GM18861 (cell line): ENCODE measurements at regions not wholly inside any gene's neighbourhood (a gene's known extent, or its start where the extent isn't known, plus 50 kb on each side); places are given as distances from the start of the nearest gene placed in this dataset.

Experiments
- ATAC-seq: cut with Tn5 transposase; IDR thresholded peaks from one replicate; pipeline ENCODE4 v1.9.1; 2021; ENCODE audit not compliant: unreplicated experiment

- ATAC-seq: no peak
Observed at GRCh38 chr2:144217853-144218633, 301.9 kb downstream of the ZEB2 start.

GRCh38 chr2:144215701-144216675, 303.9 kb downstream of the ZEB2 start:
- peak; percentile 50 for ATAC-seq

GRCh38 chr2:144215207-144215606, 304.7 kb downstream of the ZEB2 start:
- no peak for ATAC-seq

- ATAC-seq: peak; percentile 85
Observed at GRCh38 chr2:144213797-144214196, 306.1 kb downstream of the ZEB2 start.

GRCh38 chr2:144211826-144212225, 308.1 kb downstream of the ZEB2 start:
- ATAC-seq: no peak

GRCh38 chr2:144211065-144211464, 308.9 kb downstream of the ZEB2 start:
- ATAC-seq: no peak

GRCh38 chr2:144210076-144210475, 309.8 kb downstream of the ZEB2 start:
- ATAC-seq: no peak

GRCh38 chr2:144208924-144209323, 311.0 kb downstream of the ZEB2 start:
- ATAC-seq: no peak

GRCh38 chr2:144206019-144206418, 313.9 kb downstream of the ZEB2 start:
- ATAC-seq: no peak

- no peak for ATAC-seq
Observed at GRCh38 chr2:144201868-144202468, 318.0 kb downstream of the ZEB2 start.

- ATAC-seq: no peak
Observed at GRCh38 chr2:144201126-144201525, 318.8 kb downstream of the ZEB2 start.

GRCh38 chr2:144198116-144198515, 321.8 kb downstream of the ZEB2 start:
- ATAC-seq: no peak

- no peak for ATAC-seq
Observed at GRCh38 chr2:144194326-144195071, 325.4 kb downstream of the ZEB2 start.

- ATAC-seq: no peak
Observed at GRCh38 chr2:144190908-144191605, 328.9 kb downstream of the ZEB2 start.

- peak; percentile 97 for ATAC-seq
Observed at GRCh38 chr2:144183727-144184126, 336.2 kb downstream of the ZEB2 start.

- no peak for ATAC-seq
Observed at GRCh38 chr2:144181001-144181400, 338.9 kb downstream of the ZEB2 start.

GRCh38 chr2:144180131-144180530, 339.8 kb downstream of the ZEB2 start:
- no peak for ATAC-seq

GRCh38 chr2:144170179-144170578, 349.7 kb downstream of the ZEB2 start:
- ATAC-seq: no peak

- ATAC-seq: no peak
Observed at GRCh38 chr2:144166743-144167142, 353.2 kb downstream of the ZEB2 start.

GRCh38 chr2:144165599-144166250, 354.2 kb downstream of the ZEB2 start:
- ATAC-seq: no peak
